LNCaP clone FGC (cell line): ENCODE measurements at regions not wholly inside any gene's neighbourhood (a gene's known extent, or its start where the extent isn't known, plus 50 kb on each side); places are given as distances from the start of the nearest gene placed in this dataset.

Experiments used
- DNase-seq: peaks from one replicate; pipeline ENCODE4 v3.0.0-alpha.2; 2011; ENCODE audit warnings: low read depth
- H3K4me3 ChIP-seq: 2 replicates; pipeline ENCODE4 v1.5.1; 2011; ENCODE audit warnings: mild to moderate bottlenecking, low read depth, low read length, control low read depth
- CTCF ChIP-seq: IDR thresholded peaks from 2 replicates; pipeline ENCODE4 v1.5.1; 2012; ENCODE audit warnings: mild to moderate bottlenecking; ENCODE audit not compliant: control insufficient read depth, insufficient read depth; ENCODE audit errors: extremely low read depth

GRCh38 chr17:64788286-64789060 is 126.4 kb upstream of the SMURF2 start:
- no peak for TF ChIP-seq CTCF
- DNase-seq: no peak
- no peak overlapping the region for H3K4me3 ChIP-seq

- DNase-seq: no peak
- H3K4me3 ChIP-seq: no peak overlapping the region
- no peak for TF ChIP-seq CTCF
Measured at GRCh38 chr17:64787921-64788271, 125.8 kb upstream of the SMURF2 start.

GRCh38 chr17:64787255-64787920 is 125.3 kb upstream of the SMURF2 start:
- no peak overlapping the region for H3K4me3 ChIP-seq
- no peak for DNase-seq
- TF ChIP-seq CTCF: no peak

- no peak overlapping the region for H3K4me3 ChIP-seq
- no peak for DNase-seq
- TF ChIP-seq CTCF: no peak
Measured at GRCh38 chr17:64786337-64786736, 124.2 kb upstream of the SMURF2 start.

- DNase-seq: no peak
- H3K4me3 ChIP-seq: no peak overlapping the region
- TF ChIP-seq CTCF: no peak
Measured at GRCh38 chr17:64785011-64785421, 122.9 kb upstream of the SMURF2 start.

- no peak for DNase-seq
- no peak for TF ChIP-seq CTCF
- H3K4me3 ChIP-seq: no peak overlapping the region
Measured at GRCh38 chr17:64784353-64785010, 122.4 kb upstream of the SMURF2 start.
